Sciatic nerve (tissue), 2 donors: ENCODE measurements at regions not wholly inside any gene's neighbourhood (a gene's known extent, or its start where the extent isn't known, plus 50 kb on each side); places are given as distances from the start of the nearest gene placed in this dataset.

Experiments used
- ATAC-seq: fragments of 200-7000 bp; cut with Tn5 transposase; one replicate; pipeline ENCODE4 v1.9.1; 2020; ENCODE audit warnings: mild to moderate bottlenecking, moderate library complexity
- DNase-seq: peaks from one replicate; pipeline ENCODE4 v3.0.0-alpha.2; 2020; ENCODE audit warnings: low spot score
- intact Hi-C: fragments of 100-400 bp; cut with DNase I; formaldehyde crosslinking; loops from one replicate; pipeline ENCODE4 v1.14.2; 2022
- donor health status: DM: no; HTN: no; CAD: no.
- donor health status: DM: no; HTN: no; CAD: no.

- intact Hi-C loops, result no loop called here
- no peak for ATAC-seq
- DNase-seq, result no peak
Measured at GRCh38 chr4:36677112-36677511, 395.7 kb downstream of the DTHD1 start.

GRCh38 chr4:36677874-36678273, 396.5 kb downstream of the DTHD1 start:
- DNase-seq (no peak), ATAC-seq (no peak)
- intact Hi-C loops, result no loop called here

DNA sequence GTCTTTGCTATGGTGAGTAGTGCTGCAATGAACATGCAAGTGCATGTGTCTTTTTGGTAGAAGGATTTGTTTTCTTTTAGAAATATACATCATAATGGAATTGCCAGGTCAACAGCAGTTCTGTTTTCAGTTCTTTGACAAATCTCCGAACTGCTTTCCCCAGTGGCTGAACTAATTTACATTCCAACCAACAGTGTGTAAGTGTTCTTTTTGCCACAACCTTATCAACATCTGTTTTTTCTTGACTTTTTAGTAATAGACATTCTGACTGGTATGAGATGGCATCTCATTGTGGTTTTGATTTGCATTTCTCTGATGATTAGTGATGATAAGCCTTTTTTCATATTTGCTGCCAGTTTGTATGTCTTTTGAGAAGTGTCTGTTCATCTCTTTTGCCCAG, 406.3 kb downstream of the DTHD1 start:
- intact Hi-C loops, result no loop called here
- ATAC-seq (no peak), DNase-seq (no peak)

- DNase-seq, result no peak
- intact Hi-C loops, result no loop called here
- ATAC-seq, result no peak
Measured at GRCh38 chr4:36692586-36692985, 411.2 kb downstream of the DTHD1 start.

DNA sequence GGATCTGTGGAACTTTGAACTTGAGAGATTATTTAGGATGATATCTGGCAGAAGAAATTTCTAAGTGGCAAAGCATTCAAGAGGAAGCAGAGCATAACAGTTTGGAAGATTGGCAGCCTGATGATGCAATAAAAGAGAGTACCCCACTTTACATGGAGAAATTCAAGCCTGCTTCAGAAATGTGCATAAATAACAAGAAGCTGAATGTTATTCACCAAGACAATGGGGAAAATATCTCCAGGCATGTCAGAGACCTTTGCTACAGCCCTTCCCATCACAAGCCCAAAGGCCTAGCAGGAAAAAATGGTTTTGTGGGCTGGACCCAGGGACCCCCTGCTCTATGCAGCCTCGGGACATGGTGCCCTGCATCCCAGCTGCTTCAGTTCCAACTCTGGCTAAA, 420.8 kb downstream of the DTHD1 start:
- intact Hi-C loops, result no loop called here
- ATAC-seq (no peak), DNase-seq (no peak)

DNA sequence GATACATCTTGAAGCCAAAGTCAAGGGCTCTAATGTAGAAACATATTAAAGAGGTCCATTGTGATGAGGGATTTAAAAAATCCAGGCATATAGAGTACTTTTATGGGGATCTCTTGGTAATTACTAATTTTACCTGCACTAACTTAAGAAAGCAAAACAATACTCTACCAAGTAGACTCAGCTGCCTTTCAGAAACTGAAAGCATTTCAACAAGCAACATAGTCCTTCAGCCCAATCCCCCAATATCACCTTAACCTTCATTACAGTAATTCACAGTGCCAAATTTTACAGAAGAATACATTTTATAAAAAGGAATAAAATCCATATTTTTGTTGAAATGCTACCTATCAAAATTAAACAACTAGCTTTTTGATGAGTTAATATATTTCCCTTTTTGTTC, 422.9 kb downstream of the DTHD1 start:
- DNase-seq (no peak), ATAC-seq (no peak)
- intact Hi-C loops, result no loop called here

- intact Hi-C loops, result loop anchor here (5.0 kb wide), 1 partner anchor 1882 kb away; no protein-coding TSS in a partner anchor
- DNase-seq, result no peak
- ATAC-seq, result no peak
Measured at GRCh38 chr4:36709991-36710390, 428.6 kb downstream of the DTHD1 start.

DNA sequence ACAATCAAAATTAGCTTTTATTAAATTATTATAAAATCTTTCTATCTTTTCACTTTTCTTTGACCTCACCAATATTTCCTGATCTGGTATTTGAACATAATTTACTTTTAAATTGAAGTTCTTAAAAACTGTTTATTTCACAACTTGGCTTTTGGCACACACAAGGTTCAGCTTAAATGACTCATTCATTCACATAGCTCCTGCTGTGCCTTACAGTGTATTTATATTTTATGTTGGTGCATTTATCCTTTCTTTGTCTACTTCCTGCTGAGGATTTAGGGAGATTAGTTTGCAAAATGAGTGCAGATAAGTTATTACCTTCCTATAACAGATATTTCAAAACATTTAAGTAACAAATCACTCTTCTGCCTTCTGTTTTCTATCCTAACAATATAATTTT, 430.6 kb downstream of the DTHD1 start:
- no peak for ATAC-seq
- no peak for DNase-seq
- intact Hi-C loops, result no loop called here

GRCh38 chr4:36716874-36717273, 435.5 kb downstream of the DTHD1 start:
- DNase-seq, result no peak
- ATAC-seq, result no peak
- intact Hi-C loops, result no loop called here

- DNase-seq (no peak), ATAC-seq (no peak)
- intact Hi-C loops, result no loop called here
Measured at GRCh38 chr4:36719425-36719824, 438.0 kb downstream of the DTHD1 start.

- intact Hi-C loops, result no loop called here
- ATAC-seq (no peak), DNase-seq (no peak)
Measured at GRCh38 chr4:36722986-36723385, 441.6 kb downstream of the DTHD1 start.

DNA sequence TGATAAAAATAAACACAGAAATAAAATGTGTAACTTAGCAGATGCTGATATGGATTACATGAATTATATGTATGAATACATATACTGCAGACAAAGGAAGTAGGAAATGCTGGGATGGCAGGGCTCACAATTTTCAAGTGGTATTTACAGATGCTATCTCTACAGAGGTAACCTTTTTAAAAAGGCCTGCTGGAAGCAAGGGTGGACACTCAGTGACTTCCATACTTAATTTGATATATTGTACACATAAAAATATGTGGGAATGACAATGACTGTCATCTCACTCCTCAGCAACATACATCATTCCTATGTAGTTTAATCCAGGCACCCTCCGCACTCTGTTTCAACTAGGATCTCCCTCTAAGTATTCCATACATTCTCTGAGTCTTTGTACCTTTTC, 452.9 kb downstream of the DTHD1 start:
- no peak for DNase-seq
- intact Hi-C loops, result no loop called here
- ATAC-seq, result no peak

- ATAC-seq (no peak), DNase-seq (no peak)
- intact Hi-C loops, result no loop called here
Measured at GRCh38 chr4:36737691-36738090, 456.3 kb downstream of the DTHD1 start.

DNA sequence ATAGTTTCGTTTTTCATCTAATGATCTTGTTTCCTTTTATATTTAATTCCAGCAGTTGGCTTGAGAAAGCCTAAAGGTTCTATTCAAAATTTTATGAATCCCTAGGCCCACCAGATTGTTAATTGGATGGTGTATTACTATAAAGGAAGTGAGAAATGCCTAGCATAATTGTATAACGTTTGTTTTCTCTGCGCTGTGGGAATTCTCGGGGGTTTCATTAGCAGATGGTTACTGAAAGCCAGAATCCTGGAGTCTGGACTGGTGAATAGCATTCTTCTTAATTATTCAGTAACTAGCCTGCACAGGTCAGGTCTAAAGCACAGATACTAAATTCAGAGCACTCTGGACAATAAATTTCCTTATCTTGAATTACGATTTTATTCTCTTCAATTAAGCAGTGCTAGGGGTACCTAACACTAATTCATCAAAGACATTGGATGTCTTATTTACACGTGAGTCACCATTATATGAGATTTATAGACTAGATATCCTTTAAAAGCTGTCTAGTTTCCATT, 459.4 kb downstream of the DTHD1 start:
- ATAC-seq (no peak), DNase-seq (no peak)
- intact Hi-C loops, result no loop called here

GRCh38 chr4:36747277-36748129, 466.1 kb downstream of the DTHD1 start:
- intact Hi-C loops, result no loop called here
- DNase-seq, result no peak

DNA sequence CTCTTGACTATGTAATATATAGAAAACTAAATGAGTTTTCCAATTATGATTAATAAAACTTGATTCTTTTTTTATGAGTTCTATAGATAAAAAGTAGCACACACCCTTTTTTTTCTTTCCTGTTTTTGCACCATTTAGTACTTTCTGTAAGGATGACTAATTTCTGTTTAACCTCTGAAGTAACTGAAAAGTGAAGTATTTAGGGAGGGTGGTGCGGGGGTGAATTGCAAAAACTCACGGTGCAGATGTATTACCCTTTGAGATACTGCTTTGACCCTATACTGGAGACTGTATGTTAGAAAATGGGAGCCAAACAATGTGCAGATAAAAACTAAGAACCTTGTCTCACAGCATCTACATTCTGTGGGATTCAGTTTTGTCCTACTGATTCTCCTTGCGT, 471.6 kb downstream of the DTHD1 start:
- intact Hi-C loops, result no loop called here
- ATAC-seq, result no peak

More at GRCh38 chr4:36747277-36748129, 466.1 kb downstream of the DTHD1 start:
- ATAC-seq, result peak; percentile 26

DNA sequence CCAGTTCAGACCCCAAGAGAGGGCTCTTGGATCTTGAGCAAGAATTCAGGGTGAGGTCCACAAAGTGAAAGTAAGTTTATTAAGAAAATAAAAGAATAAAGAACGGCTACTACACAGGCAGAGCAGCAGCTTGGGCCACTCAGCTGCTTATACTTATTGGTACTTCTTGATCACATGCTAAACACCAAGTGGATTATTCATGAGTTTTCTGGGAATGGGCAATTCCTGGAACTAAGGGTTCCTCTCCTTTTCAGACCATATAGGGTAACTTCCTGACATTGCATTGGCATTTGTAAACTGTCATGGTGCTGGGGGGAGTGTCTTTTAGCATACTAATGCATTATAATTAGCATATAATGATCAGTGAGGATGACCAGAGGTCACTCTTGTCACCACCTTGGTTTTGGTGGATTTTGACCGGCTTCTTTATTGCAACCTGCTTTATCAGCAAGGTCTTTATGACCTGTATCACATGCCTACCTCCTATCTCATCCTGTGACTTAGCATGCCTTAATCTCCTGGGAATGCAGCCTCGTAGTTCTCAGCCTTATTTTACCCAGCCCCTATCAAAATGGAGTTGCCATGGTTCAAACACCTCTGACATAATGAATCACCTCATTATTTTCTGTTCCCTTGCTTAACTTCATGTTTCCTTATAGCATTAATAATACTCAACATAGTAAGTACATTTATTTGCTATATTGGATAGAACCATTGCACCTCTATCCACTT, 476.3 kb downstream of the DTHD1 start:
- intact Hi-C loops, result no loop called here
- ATAC-seq (no peak), DNase-seq (no peak)

More for the DNA sequence above, 471.6 kb downstream of the DTHD1 start:
- no peak for DNase-seq

DNA sequence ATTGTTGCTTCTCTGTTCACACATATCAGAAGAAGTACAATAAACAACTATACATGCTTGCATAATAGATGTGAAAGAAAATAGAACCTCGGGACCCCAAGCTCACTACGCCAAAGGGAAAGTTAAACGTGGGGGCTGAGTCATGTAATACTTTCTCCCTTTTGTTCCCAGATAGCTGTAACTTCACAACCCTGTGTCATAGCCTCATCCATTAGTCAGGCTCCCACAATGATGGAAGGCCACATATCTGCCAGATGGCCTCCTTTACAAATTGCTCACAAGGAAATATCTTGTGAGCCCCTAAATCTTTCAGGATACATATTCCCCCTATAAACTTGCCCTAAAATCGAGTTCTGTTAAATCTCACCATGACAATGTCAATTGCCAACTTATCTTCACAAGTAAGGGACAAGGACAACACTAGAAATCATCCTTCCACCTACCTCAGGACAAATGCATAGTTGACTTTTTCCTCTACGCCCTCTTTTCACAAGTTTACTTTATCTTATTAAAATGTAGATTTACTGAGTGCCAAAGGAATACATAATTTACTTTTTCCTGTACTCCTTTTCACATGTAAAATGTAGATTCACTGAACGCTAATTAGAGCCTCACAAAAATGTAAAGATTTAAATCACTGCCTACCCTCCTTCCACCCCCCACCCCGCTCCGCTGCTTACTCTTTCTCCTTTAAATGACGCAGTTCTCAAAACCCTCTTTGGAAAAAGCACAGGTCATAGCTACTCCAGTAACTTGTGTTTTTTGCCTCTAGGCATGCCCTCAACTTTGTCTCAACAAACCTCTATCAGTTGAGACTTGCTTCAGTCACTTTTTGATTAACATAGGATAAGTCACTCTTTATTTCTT, 477.1 kb downstream of the DTHD1 start:
- intact Hi-C loops, result no loop called here
- ATAC-seq (no peak), DNase-seq (no peak)

- intact Hi-C loops, result no loop called here
- ATAC-seq, result no peak
- no peak for DNase-seq
Measured at GRCh38 chr4:36761607-36762006, 480.2 kb downstream of the DTHD1 start.
